ENCODE measurements at regions not wholly inside any gene's neighbourhood (a gene's known extent, or its start where the extent isn't known, plus 50 kb on each side); places are given as distances from the start of the nearest gene placed in this dataset.
"Not testable (repeated sequence)": the region's sequence is repeated elsewhere in the genome, so short reads cannot be mapped to it uniquely, and the experiment has no call there.

- DNase-seq, result not testable (repeated sequence)
Observed at GRCh38 chr21:17676930-17677329, 64.2 kb upstream of the BTG3 start.

- DNase-seq, result no peak
Observed at GRCh38 chr21:17674106-17674505, 61.4 kb upstream of the BTG3 start.

- DNase-seq, result no peak
Observed at GRCh38 chr21:17673261-17674020, 60.7 kb upstream of the BTG3 start.

- DNase-seq, result no peak
Observed at GRCh38 chr21:17671733-17672132, 59.0 kb upstream of the BTG3 start.

GRCh38 chr21:17668479-17669140, 55.9 kb upstream of the BTG3 start:
- DNase-seq, result no peak

GRCh38 chr21:17667256-17667655, 54.6 kb upstream of the BTG3 start:
- DNase-seq, result no peak
